ENCODE measurements at regions not wholly inside any gene's neighbourhood (a gene's known extent, or its start where the extent isn't known, plus 50 kb on each side); places are given as distances from the start of the nearest gene placed in this dataset.

DNA sequence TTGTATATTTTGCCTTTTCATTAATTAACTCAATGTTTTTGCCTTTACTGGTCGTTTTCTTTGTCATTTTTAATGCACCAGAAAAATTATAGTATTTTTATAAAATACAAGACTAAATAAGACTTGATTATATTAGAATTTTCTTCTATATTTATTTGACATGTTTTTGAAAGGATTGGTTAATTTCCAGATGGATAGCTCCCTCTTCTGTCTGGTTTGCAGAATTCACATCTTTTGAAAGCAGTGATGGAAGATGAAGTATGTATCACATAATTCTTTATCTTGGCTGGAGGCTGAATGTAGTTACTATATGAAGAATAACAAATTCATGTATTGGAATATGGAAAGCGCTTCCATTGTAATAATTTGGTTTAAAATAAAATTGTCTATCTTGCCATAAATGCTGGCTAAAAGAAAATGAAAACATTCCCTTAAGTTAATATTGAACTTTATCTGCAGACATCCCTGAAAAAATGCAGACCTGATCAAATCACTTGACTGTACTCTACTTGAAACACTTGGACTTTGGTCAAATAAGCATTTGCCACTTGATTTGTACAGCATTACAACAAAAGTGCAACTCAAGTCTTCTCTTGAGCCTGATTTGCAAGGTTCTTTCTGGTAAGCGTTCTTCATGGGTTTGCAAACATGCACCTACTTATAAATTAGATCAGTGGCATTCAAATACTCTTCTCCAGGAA is 86.3 kb upstream of the EFEMP1 start:
- TF ChIP-seq CTCF (IDR thresholded peaks at IDR 0.05) (peak in 6 of 7 experiments; percentile 43 to 60 (median 54)), POLR2A (IDR thresholded peaks at IDR 0.05) (no peak)
